ENCODE measurements at regions not wholly inside any gene's neighbourhood (a gene's known extent, or its start where the extent isn't known, plus 50 kb on each side); places are given as distances from the start of the nearest gene placed in this dataset.
A peak's percentile ranks its signal among the peaks of the same experiment; 100 is the strongest.

- H2AFZ ChIP-seq (ENCODE audit: low read depth, low read length): no peak overlapping the region
- H3K4me3 ChIP-seq (ENCODE audit: low read depth in 1 of 2, low read length in 2 of 2): no peak overlapping the region
- H3K27me3 ChIP-seq (ENCODE audit: insufficient read depth, low read length, poor library complexity): no peaks in the 10 kb centered on the region
- no peak overlapping the region for H3K9ac ChIP-seq (ENCODE audit: low read depth, low read length)
- no peak for ATAC-seq (ENCODE audit: insufficient read depth, low read depth)
- no peaks in the 10 kb centered on the region for H3K79me2 ChIP-seq (ENCODE audit: insufficient read depth, low read length)
- H3K36me3 ChIP-seq (ENCODE audit: insufficient read depth, low read length): no peaks in the 10 kb centered on the region
- no peaks in the 10 kb centered on the region for H4K20me1 ChIP-seq (ENCODE audit: insufficient read depth, low read length)
- no peak overlapping the region for H3K27ac ChIP-seq (ENCODE audit: low read length)
- no peak for DNase-seq
- H3K9me3 ChIP-seq (ENCODE audit: insufficient read depth, low read length, severe bottlenecking): no peaks in the 10 kb centered on the region
- no peak overlapping the region for H3K4me2 ChIP-seq (ENCODE audit: insufficient read depth, low read length)
- no peak for TF ChIP-seq CTCF (IDR thresholded peaks at IDR 0.05; ENCODE audit: borderline replicate concordance, extremely low read depth, low read length, poor library complexity, severe bottlenecking)
- no peak for TF ChIP-seq EZH2 (IDR thresholded peaks at IDR 0.05; ENCODE audit: borderline replicate concordance, low read depth, low read length, severe bottlenecking)
- H3K4me1 ChIP-seq (ENCODE audit: insufficient read depth, low read length): peaks cover 15% of the 10 kb centered on the region
These were observed 56.2 kb upstream of the ANXA1 start for GRCh38 chr9:73095425-73095824.

GRCh38 chr9:73093740-73094379 lies 57.8 kb upstream of the ANXA1 start:
- Histone ChIP-seq H3K4me3 (ENCODE audit: low read depth in 1 of 2, low read length in 2 of 2) (peak overlapping the region in 1 of 2 experiments; percentile 47; a peak in 2 of 4 replicates), H3K4me2 (ENCODE audit: insufficient read depth, low read length) (peak overlapping the region; percentile 66), H3K27ac (ENCODE audit: low read length) (peak overlapping the region; percentile 68)

GRCh38 chr9:73093016-73093739 lies 58.5 kb upstream of the ANXA1 start:
- DNase-seq: no peak
- peak overlapping the region; percentile 68; the same call in 1 of the 2 replicates for H3K27ac ChIP-seq (ENCODE audit: low read length)
- H3K4me2 ChIP-seq (ENCODE audit: insufficient read depth, low read length): peak overlapping the region; percentile 66
- H3K36me3 ChIP-seq (ENCODE audit: insufficient read depth, low read length): no peaks in the 10 kb centered on the region
- TF ChIP-seq EZH2 (IDR thresholded peaks at IDR 0.05; ENCODE audit: borderline replicate concordance, low read depth, low read length, severe bottlenecking) (no peak), CTCF (IDR thresholded peaks at IDR 0.05; ENCODE audit: borderline replicate concordance, extremely low read depth, low read length, poor library complexity, severe bottlenecking) (no peak)
- ATAC-seq (ENCODE audit: insufficient read depth, low read depth): no peak
- no peaks in the 10 kb centered on the region for H3K9me3 ChIP-seq (ENCODE audit: insufficient read depth, low read length, severe bottlenecking)
- no peaks in the 10 kb centered on the region for H4K20me1 ChIP-seq (ENCODE audit: insufficient read depth, low read length)
- H3K27me3 ChIP-seq (ENCODE audit: insufficient read depth, low read length, poor library complexity): no peaks in the 10 kb centered on the region
- peaks cover 15% of the 10 kb centered on the region for H3K4me1 ChIP-seq (ENCODE audit: insufficient read depth, low read length)
- H3K79me2 ChIP-seq (ENCODE audit: insufficient read depth, low read length): no peaks in the 10 kb centered on the region
- H3K4me3 ChIP-seq (ENCODE audit: low read depth in 1 of 2, low read length in 2 of 2): peak overlapping the region in 1 of 2 experiments; percentile 47; a peak in 1 of 4 replicates
- H2AFZ ChIP-seq (ENCODE audit: low read depth, low read length): peak overlapping the region; percentile 80
- peak overlapping the region; percentile 38; the same call in 1 of the 2 replicates for H3K9ac ChIP-seq (ENCODE audit: low read depth, low read length)

More at GRCh38 chr9:73093740-73094379, 57.8 kb upstream of the ANXA1 start:
- ATAC-seq (ENCODE audit: insufficient read depth, low read depth) (peak; percentile 77), DNase-seq (no peak)
- no peaks in the 10 kb centered on the region for H3K79me2 ChIP-seq (ENCODE audit: insufficient read depth, low read length)
- H3K4me1 ChIP-seq (ENCODE audit: insufficient read depth, low read length): peaks cover 15% of the 10 kb centered on the region
- H3K9me3 ChIP-seq (ENCODE audit: insufficient read depth, low read length, severe bottlenecking): no peaks in the 10 kb centered on the region
- no peaks in the 10 kb centered on the region for H3K36me3 ChIP-seq (ENCODE audit: insufficient read depth, low read length)
- no peaks in the 10 kb centered on the region for H4K20me1 ChIP-seq (ENCODE audit: insufficient read depth, low read length)
- H3K9ac ChIP-seq (ENCODE audit: low read depth, low read length): peak overlapping the region; percentile 38
- H3K27me3 ChIP-seq (ENCODE audit: insufficient read depth, low read length, poor library complexity): no peaks in the 10 kb centered on the region
- H2AFZ ChIP-seq (ENCODE audit: low read depth, low read length): peak overlapping the region; percentile 80
- TF ChIP-seq EZH2 (IDR thresholded peaks at IDR 0.05; ENCODE audit: borderline replicate concordance, low read depth, low read length, severe bottlenecking): no peak
- TF ChIP-seq CTCF (IDR thresholded peaks at IDR 0.05; ENCODE audit: borderline replicate concordance, extremely low read depth, low read length, poor library complexity, severe bottlenecking): no peak

Measured in DND-41 (cell line).